C4-2B (cell line): ENCODE measurements at regions not wholly inside any gene's neighbourhood (a gene's known extent, or its start where the extent isn't known, plus 50 kb on each side); places are given as distances from the start of the nearest gene placed in this dataset.

ENCODE experiments used
- ZFX ChIP-seq: fragments of 450-650 bp; IDR thresholded peaks from 2 replicates; pipeline ENCODE4 v1.6.1; 2017
- TF ChIP-seq, protein P1 (sequence below): fragments of 450-650 bp; conservative IDR thresholded peaks from 2 replicates; pipeline ENCODE4 v1.5.1; 2017; ENCODE audit warnings: mild to moderate bottlenecking

DNA sequence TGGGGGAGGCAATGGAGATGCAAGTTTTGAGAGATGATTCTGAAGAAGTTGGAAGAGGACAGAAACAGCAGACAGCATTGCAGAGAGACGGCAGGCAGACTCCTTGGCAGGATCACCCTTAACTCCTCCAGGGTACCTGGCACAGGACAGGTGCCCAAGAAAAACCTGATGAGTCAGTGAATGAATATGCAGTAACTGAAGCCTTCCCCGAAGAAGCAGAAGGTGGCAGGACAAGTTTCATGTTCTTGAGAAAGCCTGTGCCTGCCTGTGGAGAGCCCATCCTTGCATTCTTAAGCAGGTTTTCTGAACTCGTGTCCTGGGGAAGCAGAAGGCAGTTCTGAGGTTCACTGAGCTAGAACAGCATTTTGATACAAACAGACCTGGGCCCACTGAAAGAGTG is 79.6 kb upstream of the SASH1 start:
- TF ChIP-seq, protein P1, sequence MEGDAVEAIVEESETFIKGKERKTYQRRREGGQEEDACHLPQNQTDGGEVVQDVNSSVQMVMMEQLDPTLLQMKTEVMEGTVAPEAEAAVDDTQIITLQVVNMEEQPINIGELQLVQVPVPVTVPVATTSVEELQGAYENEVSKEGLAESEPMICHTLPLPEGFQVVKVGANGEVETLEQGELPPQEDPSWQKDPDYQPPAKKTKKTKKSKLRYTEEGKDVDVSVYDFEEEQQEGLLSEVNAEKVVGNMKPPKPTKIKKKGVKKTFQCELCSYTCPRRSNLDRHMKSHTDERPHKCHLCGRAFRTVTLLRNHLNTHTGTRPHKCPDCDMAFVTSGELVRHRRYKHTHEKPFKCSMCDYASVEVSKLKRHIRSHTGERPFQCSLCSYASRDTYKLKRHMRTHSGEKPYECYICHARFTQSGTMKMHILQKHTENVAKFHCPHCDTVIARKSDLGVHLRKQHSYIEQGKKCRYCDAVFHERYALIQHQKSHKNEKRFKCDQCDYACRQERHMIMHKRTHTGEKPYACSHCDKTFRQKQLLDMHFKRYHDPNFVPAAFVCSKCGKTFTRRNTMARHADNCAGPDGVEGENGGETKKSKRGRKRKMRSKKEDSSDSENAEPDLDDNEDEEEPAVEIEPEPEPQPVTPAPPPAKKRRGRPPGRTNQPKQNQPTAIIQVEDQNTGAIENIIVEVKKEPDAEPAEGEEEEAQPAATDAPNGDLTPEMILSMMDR, result 0 out of 2 replicates have a peak, but pooled peaks have one; percentile 9
- TF ChIP-seq ZFX, result no peak
